NCI-H526 (cell line): ENCODE measurements at regions not wholly inside any gene's neighbourhood (a gene's known extent, or its start where the extent isn't known, plus 50 kb on each side); places are given as distances from the start of the nearest gene placed in this dataset.
"Not testable (repeated sequence)": the region's sequence is repeated elsewhere in the genome, so short reads cannot be mapped to it uniquely, and the experiment has no call there.

Experiments
- DNase-seq, 2 experiments: peaks; one replicate each; lab custom pipeline; 2025; lab: John Stamatoyannopoulos, UW

- no peak for DNase-seq
Observed at GRCh38 chr5:68067291-68067690, 148.3 kb upstream of the PIK3R1 start.

- DNase-seq, result no peak
Observed at GRCh38 chr5:68066277-68066955, 149.1 kb upstream of the PIK3R1 start.

- DNase-seq, result not testable (repeated sequence)
Observed at GRCh38 chr5:68065321-68065720, 150.2 kb upstream of the PIK3R1 start.

- no peak for DNase-seq
Observed at GRCh38 chr5:68060382-68060781, 155.2 kb upstream of the PIK3R1 start.

GRCh38 chr5:68057191-68057590 lies 158.4 kb upstream of the PIK3R1 start:
- DNase-seq, result no peak

GRCh38 chr5:68055686-68056085 lies 159.9 kb upstream of the PIK3R1 start:
- no peak for DNase-seq

GRCh38 chr5:68054638-68055037 lies 160.9 kb upstream of the PIK3R1 start:
- no peak for DNase-seq

- no peak for DNase-seq
Observed at GRCh38 chr5:68053202-68053601, 162.4 kb upstream of the PIK3R1 start.

- DNase-seq, result no peak
Observed at GRCh38 chr5:68049053-68049713, 166.4 kb upstream of the PIK3R1 start.

- DNase-seq, result no peak
Observed at GRCh38 chr5:68048516-68048915, 167.0 kb upstream of the PIK3R1 start.

- not testable (repeated sequence) for DNase-seq
Observed at GRCh38 chr5:68048054-68048453, 167.5 kb upstream of the PIK3R1 start.

- DNase-seq, result no peak
Observed at GRCh38 chr5:68047035-68047434, 168.5 kb upstream of the PIK3R1 start.

- no peak for DNase-seq
Observed at GRCh38 chr5:68046445-68046844, 169.1 kb upstream of the PIK3R1 start.

- DNase-seq, result no peak
Observed at GRCh38 chr5:68041293-68041692, 174.3 kb upstream of the PIK3R1 start.

GRCh38 chr5:68037546-68037945 lies 178.0 kb upstream of the PIK3R1 start:
- DNase-seq, result no peak

- no peak for DNase-seq
Observed at GRCh38 chr5:68033961-68034571, 181.5 kb upstream of the PIK3R1 start.

- DNase-seq, result no peak
Observed at GRCh38 chr5:68033029-68033428, 182.5 kb upstream of the PIK3R1 start.

GRCh38 chr5:68032216-68032762 lies 183.3 kb upstream of the PIK3R1 start:
- DNase-seq, result no peak

- DNase-seq, result no peak
Observed at GRCh38 chr5:68028131-68028727, 187.3 kb upstream of the PIK3R1 start.

- no peak for DNase-seq
Observed at GRCh38 chr5:68027519-68027918, 188.0 kb upstream of the PIK3R1 start.

- no peak for DNase-seq
Observed at GRCh38 chr5:68026092-68026885, 189.3 kb upstream of the PIK3R1 start.

- DNase-seq, result no peak
Observed at GRCh38 chr5:68024426-68024825, 191.1 kb upstream of the PIK3R1 start.
